Esophagus muscularis mucosa (tissue), 4 donors: ENCODE measurements at regions not wholly inside any gene's neighbourhood (a gene's known extent, or its start where the extent isn't known, plus 50 kb on each side); places are given as distances from the start of the nearest gene placed in this dataset.

Experiments used
- DNase-seq: peaks from one replicate; pipeline ENCODE4 v3.0.0-alpha.2; 2017; ENCODE audit errors: extremely low spot score
- H3K27ac ChIP-seq, 4 donors: fragments of 200-600 bp; sonication (generic); replicated peaks in 1 of 4; 1 replicate in 3 of 4; 2 replicates in 1 of 4; pipeline ENCODE4 v1.5.1; 2016 to 2019; ENCODE audit warnings: mild to moderate bottlenecking in 1 of 4
- H3K27me3 ChIP-seq, 4 donors: fragments of 200-600 bp; sonication (generic); one replicate each; pipeline versions ENCODE4 v1.5.1 to v1.6.0; 2016 to 2019
- H3K36me3 ChIP-seq, 4 donors: fragments of 200-600 bp; sonication (generic); one replicate each; pipeline ENCODE4 v1.5.1; 2016 to 2019
- H3K4me1 ChIP-seq, 4 donors: fragments of 200-600 bp; sonication (generic); one replicate each; pipeline ENCODE4 v1.5.1; 2016 to 2019
- H3K4me3 ChIP-seq, 4 donors: fragments of 200-600 bp; sonication (generic); 1 replicate in 2 of 4; 2 replicates in 2 of 4; pipeline ENCODE4 v1.5.1; 2016 to 2019; ENCODE audit warnings: mild to moderate bottlenecking in 4 of 4, moderate library complexity in 1 of 4
- H3K9me3 ChIP-seq, 4 donors: fragments of 200-600 bp; sonication (generic); 1 replicate in 3 of 4; 2 replicates in 1 of 4; pipeline ENCODE4 v1.5.1; 2016 to 2019
- CTCF ChIP-seq, 3 experiments: fragments of 200-600 bp in 2 of 3; fragments of 450-650 bp in 1 of 3; sonication (generic) in 2 of 3; IDR thresholded peaks; one replicate each; pipeline ENCODE4 v1.5.1; 2017 to 2019; ENCODE audit warnings: antibody characterized with exemption in 3 of 3, mild to moderate bottlenecking in 2 of 3, moderate library complexity in 1 of 3
- EP300 ChIP-seq: sonication (generic); formaldehyde crosslinking; IDR thresholded peaks from one replicate; pipeline ENCODE4 v1.6.1; 2017; ENCODE audit warnings: antibody characterized with exemption
- POLR2A ChIP-seq: fragments of 450-650 bp; IDR thresholded peaks from one replicate; pipeline ENCODE4 v1.6.1; 2017; ENCODE audit warnings: antibody characterized with exemption, moderate library complexity, mild to moderate bottlenecking, low read depth
- POLR2AphosphoS5 ChIP-seq, 2 donors: sonication (generic); formaldehyde crosslinking; IDR thresholded peaks; one replicate each; pipeline ENCODE4 v1.6.1; 2017; ENCODE audit warnings: antibody characterized with exemption in 2 of 2
- WGBS: methylation state at CpG from one replicate; pipeline ENCODE4 v1.1.5; 2018; 5-methylcytosine and 5-hydroxymethylcytosine counted together
- intact Hi-C: fragments of 100-400 bp; cut with DNase I; formaldehyde crosslinking; loops from one replicate; pipeline ENCODE4 v1.15.1; 2023

GRCh38 chr2:109685453-109685852, 71.3 kb downstream of the SOWAHC start:
- intact Hi-C loops: no loop called here
- peak overlapping the region in 1 of 4 donors; percentile 86 for H3K27ac ChIP-seq

GRCh38 chr2:109686921-109687320, 72.8 kb downstream of the SOWAHC start:
- WGBS: 82% methylated on average over 4 of the region's 4 CpGs
- H3K36me3 ChIP-seq: no peaks in the 10 kb centered on the region
- no peak for DNase-seq
- intact Hi-C loops: no loop called here
- peak overlapping the region; percentile 17 to 86 (median 54) for H3K27ac ChIP-seq
- TF ChIP-seq CTCF (IDR thresholded peaks at IDR 0.05) (no peak), POLR2AphosphoS5 (IDR thresholded peaks at IDR 0.05) (no peak), POLR2A (no peak), EP300 (no peak)
- H3K9me3 ChIP-seq: no peaks in the 10 kb centered on the region
- H3K4me1 ChIP-seq: peaks cover 30 to 68% (median 62%) of the 10 kb centered on the region in 4 donors
- H3K4me3 ChIP-seq: no peak overlapping the region
- H3K27me3 ChIP-seq: no peaks in the 10 kb centered on the region

More at GRCh38 chr2:109685453-109685852, 71.3 kb downstream of the SOWAHC start:
- Histone ChIP-seq H3K4me3 (no peak overlapping the region), H3K4me1 (peaks cover 15 to 64% (median 58%) of the 10 kb centered on the region in 4 donors), H3K36me3 (no peaks in the 10 kb centered on the region), H3K9me3 (no peaks in the 10 kb centered on the region), H3K27me3 (no peaks in the 10 kb centered on the region)
- DNase-seq: no peak
- WGBS: 76% methylated on average over 4 of the region's 4 CpGs
- TF ChIP-seq CTCF (IDR thresholded peaks at IDR 0.05) (no peak), POLR2AphosphoS5 (IDR thresholded peaks at IDR 0.05) (no peak), POLR2A (no peak)

GRCh38 chr2:109689182-109689930, 75.2 kb downstream of the SOWAHC start:
- DNase-seq: no peak
- Histone ChIP-seq H3K4me1 (peaks cover 47 to 92% (median 83%) of the 10 kb centered on the region in 4 donors), H3K27me3 (no peaks in the 10 kb centered on the region), H3K36me3 (no peaks in the 10 kb centered on the region), H3K9me3 (no peaks in the 10 kb centered on the region), H3K4me3 (no peak overlapping the region), H3K27ac (peak overlapping the region; percentile 85 to 90 (median 87))
- intact Hi-C loops: no loop called here
- no peak for TF ChIP-seq POLR2A
- no peak for TF ChIP-seq EP300
- TF ChIP-seq CTCF (IDR thresholded peaks at IDR 0.05): no peak
- no peak for TF ChIP-seq POLR2AphosphoS5 (IDR thresholded peaks at IDR 0.05)
- 74% methylated on average over 4 of the region's 5 CpGs for WGBS

GRCh38 chr2:109689973-109690372, 75.8 kb downstream of the SOWAHC start:
- TF ChIP-seq EP300 (no peak), POLR2AphosphoS5 (IDR thresholded peaks at IDR 0.05) (no peak), CTCF (IDR thresholded peaks at IDR 0.05) (no peak), POLR2A (no peak)
- Histone ChIP-seq H3K4me1 (peaks cover 48 to 97% (median 88%) of the 10 kb centered on the region in 4 donors), H3K27ac (peak overlapping the region; percentile 85 to 90 (median 87)), H3K36me3 (no peaks in the 10 kb centered on the region), H3K27me3 (no peaks in the 10 kb centered on the region), H3K9me3 (no peaks in the 10 kb centered on the region), H3K4me3 (no peak overlapping the region)
- intact Hi-C loops: loop anchor here (5.0 kb wide), 1 partner anchor 78 kb away; the partner anchor contains the start of genes SEPTIN10 and SOWAHC
- 86% methylated on average over 9 of the region's 9 CpGs for WGBS
- DNase-seq: no peak
